ENCODE measurements at regions not wholly inside any gene's neighbourhood (a gene's known extent, or its start where the extent isn't known, plus 50 kb on each side); places are given as distances from the start of the nearest gene placed in this dataset.
"Not testable (repeated sequence)": the region's sequence is repeated elsewhere in the genome, so short reads cannot be mapped to it uniquely, and the experiment has no call there.

GRCh38 chr22:26957176-26957575 lies 299.8 kb downstream of the MIAT start:
- in situ Hi-C loops (cut with HindIII; ENCODE audit: low sequenced_read_pairs): no loop called here

DNA sequence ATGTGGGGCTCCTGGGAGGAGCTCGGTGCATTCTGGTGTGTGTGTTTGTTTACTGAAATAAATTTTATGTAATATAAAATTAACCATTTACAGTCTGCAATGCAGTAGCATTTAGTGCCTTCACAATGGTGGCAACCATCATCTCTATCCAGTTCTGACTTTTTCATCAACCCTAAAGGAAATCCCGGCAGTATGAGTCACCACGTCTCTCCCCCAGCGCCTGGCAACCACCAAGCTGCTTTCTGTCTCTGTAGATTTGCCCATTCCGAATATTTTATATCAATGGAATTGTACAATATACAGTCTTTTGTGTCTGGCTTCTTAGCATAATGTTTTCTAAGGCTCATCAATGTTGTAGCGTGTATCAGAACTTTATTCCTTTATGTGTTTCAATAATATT lies 300.5 kb downstream of the MIAT start:
- in situ Hi-C loops (cut with HindIII; ENCODE audit: low sequenced_read_pairs): no loop called here

- in situ Hi-C loops (cut with HindIII; ENCODE audit: low sequenced_read_pairs): no loop called here
Observed at GRCh38 chr22:26958378-26958777, 301.0 kb downstream of the MIAT start.

GRCh38 chr22:26964642-26965041 lies 307.3 kb downstream of the MIAT start:
- in situ Hi-C loops (cut with HindIII; ENCODE audit: low sequenced_read_pairs): no loop called here

- in situ Hi-C loops (cut with HindIII; ENCODE audit: low sequenced_read_pairs): no loop called here
Observed at GRCh38 chr22:26967282-26967681, 309.9 kb downstream of the MIAT start.

DNA sequence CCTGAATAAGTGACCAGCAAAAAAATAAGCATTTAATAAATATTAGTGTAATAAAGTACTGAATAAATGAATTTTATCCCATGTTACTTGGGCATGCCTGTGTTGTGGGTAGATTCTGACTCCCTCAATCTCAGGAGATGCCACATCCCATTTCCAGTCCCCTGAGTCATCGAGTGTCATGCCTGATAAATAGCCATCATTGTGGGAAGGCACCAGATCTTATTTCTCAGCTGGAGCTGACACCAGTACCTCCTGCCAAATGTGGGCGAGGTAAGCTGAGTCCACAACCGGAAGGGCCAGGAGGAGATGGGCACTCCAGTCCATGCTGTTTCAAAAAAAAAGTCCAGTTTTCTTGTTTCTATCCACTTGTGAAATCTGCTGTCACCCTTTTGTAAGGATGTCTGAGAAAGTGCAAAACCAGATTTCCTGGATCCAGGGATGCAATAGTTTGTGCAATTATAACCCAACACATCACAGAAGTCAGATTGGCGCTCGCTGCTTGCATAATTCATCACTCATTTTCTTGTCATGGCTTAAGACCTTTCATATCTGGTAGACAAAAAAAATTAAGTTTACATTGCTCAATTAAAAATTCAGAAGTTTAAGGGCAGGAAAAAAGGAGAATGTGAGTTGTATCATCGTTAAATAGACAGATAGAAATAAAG lies 311.6 kb downstream of the MIAT start:
- in situ Hi-C loops (cut with HindIII; ENCODE audit: low sequenced_read_pairs): no loop called here

DNA sequence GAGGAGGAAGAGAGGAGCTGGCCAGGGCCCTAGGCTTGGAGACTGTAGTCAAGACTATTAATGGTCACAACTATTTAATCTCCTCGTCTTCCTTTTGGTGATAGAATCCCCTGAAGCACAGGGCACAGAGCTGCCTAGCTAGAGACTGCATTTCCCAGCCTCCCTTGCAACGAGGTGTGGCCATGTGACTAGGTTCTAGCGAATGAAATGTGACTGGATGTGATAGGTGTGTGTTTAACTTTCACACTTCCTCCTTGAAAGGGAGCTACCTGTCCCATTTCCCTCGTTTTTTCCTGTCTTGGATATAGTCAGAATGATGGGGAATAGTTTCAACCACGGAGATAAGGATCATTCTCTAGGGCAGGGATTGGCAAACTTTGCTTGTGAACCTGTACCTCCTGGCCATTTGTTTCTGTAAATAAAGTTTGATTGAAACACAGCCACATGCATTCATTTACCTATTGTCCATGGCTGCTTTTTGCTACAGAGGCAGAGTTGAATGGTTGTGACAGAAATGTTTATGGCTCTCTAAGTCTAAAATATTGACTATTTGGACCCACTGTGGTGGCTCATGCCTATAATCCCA lies 313.5 kb downstream of the MIAT start:
- in situ Hi-C loops (cut with HindIII; ENCODE audit: low sequenced_read_pairs): no loop called here

DNA sequence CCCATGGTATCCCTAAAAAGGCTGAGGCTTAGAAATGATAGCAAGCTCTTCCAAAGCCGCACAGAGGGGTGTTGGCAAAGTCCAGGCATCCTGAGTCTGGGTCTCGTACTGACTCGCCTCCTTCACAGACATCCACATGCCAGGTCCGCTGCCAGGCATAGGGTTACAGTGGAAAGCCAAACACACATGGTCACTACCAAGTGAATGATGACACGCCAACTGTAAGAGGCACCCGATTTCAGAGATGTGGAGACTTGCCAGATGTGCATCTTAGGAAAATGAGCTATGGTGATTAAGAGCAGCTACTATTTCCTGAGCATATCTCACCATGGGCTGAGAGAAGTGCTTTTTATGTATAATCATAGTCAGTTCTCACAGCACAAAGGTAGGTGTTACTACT lies 314.9 kb downstream of the MIAT start:
- in situ Hi-C loops (cut with HindIII; ENCODE audit: low sequenced_read_pairs): no loop called here

GRCh38 chr22:26972915-26973314 lies 315.5 kb downstream of the MIAT start:
- in situ Hi-C loops (cut with HindIII; ENCODE audit: low sequenced_read_pairs): not testable (repeated sequence)

DNA sequence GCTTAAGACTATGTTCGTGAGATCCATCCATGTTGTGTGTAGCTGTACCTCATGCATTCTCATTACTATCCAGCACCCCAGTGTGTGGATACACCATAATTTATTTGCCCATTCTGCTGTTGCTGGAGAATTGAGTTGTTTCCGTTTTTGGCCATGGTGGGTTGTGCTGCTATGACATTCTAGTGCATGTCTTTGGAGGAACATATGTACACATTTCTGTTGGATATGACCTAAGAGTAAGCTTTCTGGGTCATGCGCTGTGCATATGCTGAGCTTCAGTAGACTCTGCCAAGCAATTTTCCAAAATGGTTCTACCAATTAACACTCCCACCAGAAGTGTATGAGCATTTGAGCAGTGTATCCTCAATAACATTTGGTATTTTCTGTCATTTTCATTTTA lies 316.6 kb downstream of the MIAT start:
- in situ Hi-C loops (cut with HindIII; ENCODE audit: low sequenced_read_pairs): no loop called here

DNA sequence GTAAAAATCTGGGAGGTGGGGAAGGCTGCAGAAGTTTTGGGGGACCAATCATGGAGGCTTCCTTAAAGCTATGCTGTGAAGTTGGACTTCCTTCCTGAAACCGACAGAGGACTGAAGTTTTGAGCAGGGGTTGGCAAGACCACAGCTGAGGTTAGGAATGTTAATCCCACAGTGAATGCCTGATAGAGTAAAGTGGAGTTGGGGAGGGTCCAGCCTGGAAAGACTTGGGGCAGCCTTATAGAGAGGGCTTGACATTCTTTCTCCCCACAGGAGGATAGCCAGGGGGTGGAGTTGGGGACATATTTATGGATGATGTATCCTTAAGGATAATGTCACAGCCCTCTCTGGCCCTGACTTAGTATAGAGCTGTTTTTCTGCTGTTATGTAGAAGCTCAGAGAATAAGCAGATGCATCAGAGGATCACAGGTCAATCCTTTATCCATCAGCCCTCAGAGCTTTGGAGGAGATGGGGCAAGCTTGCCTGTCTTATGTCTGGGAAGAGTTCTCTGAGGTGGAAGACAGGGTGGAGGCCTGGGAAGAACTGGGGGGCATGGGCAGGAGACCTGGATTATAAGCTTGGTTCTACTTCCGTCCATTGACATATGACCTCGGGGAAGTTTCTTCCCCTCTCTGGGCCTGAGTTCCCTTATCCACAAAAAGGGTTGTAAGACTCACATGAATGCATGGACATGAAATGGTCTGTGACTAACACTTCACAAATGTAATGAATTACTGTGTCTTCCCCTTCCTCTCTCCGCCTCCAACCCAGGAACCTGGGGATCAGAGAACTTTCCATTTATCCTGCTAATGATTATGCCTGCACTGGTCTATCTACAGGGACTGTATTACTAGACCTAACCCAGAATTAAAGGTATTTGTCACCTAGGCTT lies 317.8 kb downstream of the MIAT start:
- in situ Hi-C loops (cut with HindIII; ENCODE audit: low sequenced_read_pairs): loop anchor here (5.0 kb wide), 1 partner anchor 38 kb away; no protein-coding TSS in a partner anchor

- in situ Hi-C loops (cut with HindIII; ENCODE audit: low sequenced_read_pairs): loop anchor here (5.0 kb wide), 1 partner anchor 39 kb away; no protein-coding TSS in a partner anchor
Observed at GRCh38 chr22:26975865-26976264, 318.5 kb downstream of the MIAT start.

DNA sequence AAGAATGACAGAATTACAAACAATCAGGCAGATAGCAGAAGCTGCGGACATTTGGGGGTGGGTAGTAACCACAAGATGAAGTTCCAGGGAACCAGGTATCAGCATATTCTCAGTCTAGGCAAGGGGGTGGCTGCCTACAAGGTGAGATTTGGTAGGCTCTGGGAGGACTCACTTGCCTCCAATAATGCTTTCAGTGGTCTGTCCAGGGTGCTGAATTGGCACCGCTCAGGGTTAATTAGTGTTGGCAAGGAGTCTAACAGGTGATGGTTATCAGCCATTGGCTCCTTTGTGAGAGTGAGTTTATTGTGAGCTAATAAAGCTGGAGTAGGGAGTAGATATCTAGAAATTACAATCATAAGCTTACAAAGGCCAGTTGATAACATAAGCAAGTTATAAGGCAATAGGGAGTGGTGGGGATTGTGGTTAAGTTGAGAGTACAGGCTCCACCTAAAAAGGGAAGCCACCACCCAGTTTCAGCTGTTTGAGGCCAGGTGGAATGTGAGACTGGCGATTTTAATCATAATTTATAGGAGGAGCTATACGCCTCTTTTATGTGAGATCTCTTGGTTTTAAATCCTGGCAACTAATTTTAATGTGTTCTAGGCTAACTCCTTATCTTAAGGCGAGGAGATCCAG lies 320.5 kb downstream of the MIAT start:
- in situ Hi-C loops (cut with HindIII; ENCODE audit: low sequenced_read_pairs): loop anchor here (5.0 kb wide), 1 partner anchor 41 kb away; no protein-coding TSS in a partner anchor

GRCh38 chr22:26979294-26979693 lies 321.9 kb downstream of the MIAT start:
- in situ Hi-C loops (cut with HindIII; ENCODE audit: low sequenced_read_pairs): loop anchor here (5.0 kb wide), 1 partner anchor 42 kb away; no protein-coding TSS in a partner anchor

GRCh38 chr22:26981111-26981510 lies 323.7 kb downstream of the MIAT start:
- in situ Hi-C loops (cut with HindIII; ENCODE audit: low sequenced_read_pairs): no loop called here

- in situ Hi-C loops (cut with HindIII; ENCODE audit: low sequenced_read_pairs): no loop called here
Observed at GRCh38 chr22:26981541-26981940, 324.2 kb downstream of the MIAT start.

- in situ Hi-C loops (cut with HindIII; ENCODE audit: low sequenced_read_pairs): no loop called here
Observed at GRCh38 chr22:26983311-26983710, 325.9 kb downstream of the MIAT start.

DNA sequence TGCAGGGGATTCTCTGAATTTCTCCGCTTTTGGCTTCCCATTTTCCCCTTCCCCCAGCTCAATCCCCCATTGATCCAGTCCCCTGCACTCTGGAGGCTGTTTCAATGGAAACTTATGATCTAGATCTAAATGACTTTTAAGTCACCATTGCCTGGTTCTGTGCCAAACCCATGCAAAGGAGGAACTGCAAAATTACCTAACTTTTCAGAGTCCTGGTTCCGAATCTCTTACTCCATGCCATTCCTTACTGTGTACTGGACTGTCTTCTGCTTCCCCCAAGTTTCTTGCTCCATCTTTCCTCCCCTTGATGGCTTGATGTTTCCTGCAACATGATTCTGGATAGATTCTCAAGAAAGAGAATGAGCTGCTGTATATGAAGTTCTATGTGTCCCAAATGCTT lies 327.8 kb downstream of the MIAT start:
- in situ Hi-C loops (cut with HindIII; ENCODE audit: low sequenced_read_pairs): no loop called here

DNA sequence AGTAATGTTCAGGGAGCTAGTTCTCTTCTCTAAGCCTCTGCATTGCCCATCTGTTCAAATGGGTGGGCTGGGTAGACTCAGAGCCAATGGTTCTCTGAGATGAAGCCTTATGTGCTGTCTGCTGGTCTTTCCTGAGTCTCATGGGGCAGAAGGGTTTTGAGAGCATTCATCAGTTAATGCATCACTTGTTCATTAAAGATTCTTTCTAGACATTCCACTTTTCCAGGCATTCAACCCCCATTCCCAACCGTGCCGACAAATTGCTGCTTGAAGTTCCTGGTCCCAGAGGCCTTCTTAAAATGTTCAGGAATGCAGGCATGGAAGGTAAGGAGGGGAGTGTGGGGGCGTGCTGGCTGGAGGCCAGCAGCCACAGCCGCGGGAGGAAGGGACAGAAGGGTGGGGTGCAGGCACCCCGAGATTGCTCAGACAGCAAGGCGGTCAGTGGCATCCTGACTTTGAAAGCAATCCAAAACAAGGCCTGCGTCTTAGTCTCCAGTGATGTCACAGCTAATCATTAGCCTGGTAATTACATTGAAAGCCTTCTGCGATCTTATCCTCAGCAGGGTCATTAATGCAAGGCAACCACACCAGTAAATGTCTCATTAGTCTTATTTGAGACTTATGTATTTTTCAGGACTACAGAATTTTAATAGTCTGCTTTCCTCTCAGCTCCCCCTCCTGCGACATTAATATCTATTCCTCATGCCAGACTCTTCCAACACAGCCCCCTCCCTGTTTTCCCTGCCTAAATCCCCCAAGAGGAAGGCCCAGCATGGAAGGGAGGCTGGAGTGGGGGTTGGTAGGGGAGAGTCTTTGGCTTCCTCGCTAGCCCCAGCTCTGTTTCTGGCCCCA lies 328.8 kb downstream of the MIAT start:
- in situ Hi-C loops (cut with HindIII; ENCODE audit: low sequenced_read_pairs): no loop called here

- in situ Hi-C loops (cut with HindIII; ENCODE audit: low sequenced_read_pairs): no loop called here
Observed at GRCh38 chr22:26986884-26987283, 329.5 kb downstream of the MIAT start.
